ENCODE measurements at regions not wholly inside any gene's neighbourhood (a gene's known extent, or its start where the extent isn't known, plus 50 kb on each side); places are given as distances from the start of the nearest gene placed in this dataset.

GRCh38 chr13:21318891-21319532 is 140.1 kb downstream of the ZDHHC20 start:
- DNase-seq (ENCODE audit: low read depth in 3 of 3), result no peak

DNA sequence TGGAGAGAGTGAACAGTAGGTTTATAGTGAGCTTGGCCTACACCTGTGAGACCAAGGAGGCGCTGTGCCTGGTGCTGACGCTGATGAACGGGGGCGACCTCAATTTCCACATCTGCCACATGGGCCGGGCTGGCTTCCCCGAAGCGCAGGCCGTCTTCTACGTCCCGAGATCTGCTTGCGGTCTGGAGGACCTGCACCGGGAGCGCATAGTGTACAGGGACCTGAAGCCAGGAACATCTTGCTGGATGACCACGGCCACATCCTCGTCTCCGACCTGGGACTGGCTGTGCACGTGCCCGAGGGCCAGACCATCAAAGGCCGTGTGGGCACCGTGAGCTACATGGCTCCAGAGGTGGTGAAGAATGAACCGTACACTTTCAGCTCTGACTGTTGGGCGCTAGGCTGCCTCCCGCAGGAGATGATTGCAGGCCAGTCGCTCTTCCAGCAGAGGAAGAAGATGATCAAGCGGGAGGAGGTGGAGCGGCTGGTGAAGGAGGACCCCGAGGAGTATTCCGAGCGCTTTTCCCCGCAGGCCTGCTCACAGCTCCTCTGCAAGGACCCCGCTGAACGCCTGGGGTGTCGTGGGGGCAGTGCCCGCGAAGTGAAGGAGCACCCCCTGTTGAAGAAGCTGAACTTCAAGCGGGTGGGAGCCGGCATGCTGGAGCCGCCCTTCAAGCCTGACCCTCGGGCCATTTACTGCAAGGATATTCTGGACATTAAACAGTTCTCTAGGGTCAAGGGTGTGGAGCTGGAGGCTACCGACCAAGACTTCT is 139.0 kb downstream of the ZDHHC20 start:
- no peak for DNase-seq (ENCODE audit: low read depth in 3 of 3)

DNA sequence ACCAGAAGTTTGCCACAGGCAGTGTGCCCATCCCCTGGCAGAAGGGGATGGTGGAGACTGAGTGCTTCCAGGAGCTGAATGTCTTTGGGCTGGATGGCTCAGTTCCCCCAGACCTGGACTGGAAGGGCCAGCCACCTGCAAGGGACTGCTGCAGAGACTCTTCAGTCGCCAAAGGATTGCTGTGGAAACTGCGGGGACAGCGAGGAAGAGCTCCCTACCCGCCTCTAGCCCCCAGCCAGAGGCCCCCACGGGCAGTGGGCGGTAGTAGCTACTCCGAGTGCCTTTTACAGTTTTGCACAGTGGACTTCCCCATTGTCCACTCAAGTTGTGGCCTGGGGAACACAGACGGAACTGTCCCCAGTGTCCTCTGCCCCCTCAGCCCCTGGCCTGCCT is 138.5 kb downstream of the ZDHHC20 start:
- DNase-seq (ENCODE audit: low read depth in 3 of 3), result no peak

GRCh38 chr13:21321269-21321668 is 137.8 kb downstream of the ZDHHC20 start:
- no peak for DNase-seq (ENCODE audit: low read depth in 3 of 3)

- DNase-seq (ENCODE audit: low read depth in 3 of 3), result no peak
These were observed 136.7 kb downstream of the ZDHHC20 start for GRCh38 chr13:21322327-21322965.

Measured in stimulated activated CD4-positive, alpha-beta T cell treated with anti-CD3 and anti-CD28 coated beads, TNF-alpha, amount 100 ng/mL, for 4 hours (primary cell).